ENCODE measurements at regions not wholly inside any gene's neighbourhood (a gene's known extent, or its start where the extent isn't known, plus 50 kb on each side); places are given as distances from the start of the nearest gene placed in this dataset.

- Histone ChIP-seq H3K27me3 (ENCODE audit: insufficient read depth) (no peaks in the 10 kb centered on the region), H3K36me3 (ENCODE audit: insufficient read depth) (peaks cover 56% of the 10 kb centered on the region), H3K9me2 (ENCODE audit: insufficient read depth) (no peaks in the 10 kb centered on the region; the same call in 1 of the 2 replicates), H3K4me3 (no peak overlapping the region), H4K20me1 (replicated peaks; ENCODE audit: insufficient read depth) (0 out of 2 replicates have a peak, but pooled peaks cover 8% of the 10 kb centered on the region), H2AFZ (no peak overlapping the region), H3K4me1 (ENCODE audit: insufficient read depth) (no peaks in the 10 kb centered on the region), H3K4me2 (no peak overlapping the region), H3K27ac (ENCODE audit: low read depth) (no peak overlapping the region), H3K79me2 (replicated peaks; ENCODE audit: insufficient read depth) (peaks cover 23% of the 10 kb centered on the region), H3F3A (replicated peaks; ENCODE audit: low read depth) (no peaks in the 10 kb centered on the region)
- peaks cover 4% of the 10 kb centered on the region; the same call in 2 of the 3 replicates for H3K9me3 Mint-ChIP-seq
- H3K27me3 Mint-ChIP-seq (ENCODE audit: insufficient read depth, low read depth, poor library complexity): peaks cover 2% of the 10 kb centered on the region
- no peak overlapping the region for H3K4me3 Mint-ChIP-seq
- DNase-seq (ENCODE audit: low spot score) (no peak), ATAC-seq (no peak; the same call in 2 of the 3 replicates)
- peaks cover 19% of the 10 kb centered on the region; the same call in 2 of the 3 replicates for H3K36me3 Mint-ChIP-seq (ENCODE audit: low read depth)
- TF ChIP-seq POLR2AphosphoS5 (IDR thresholded peaks at IDR 0.05; ENCODE audit: low read depth) (no peak), NANOG (IDR thresholded peaks at IDR 0.05; ENCODE audit: borderline replicate concordance) (no peak), ZNF331 (CRISPR knock-in tag; IDR thresholded peaks at IDR 0.05; ENCODE audit: low read depth) (no peak), CTCF (conservative IDR thresholded peaks at IDR 0.05; ENCODE audit: low read depth in 2 of 2) (no peak), EZH2 (IDR thresholded peaks at IDR 0.05; ENCODE audit: low read depth, unreplicated experiment) (no peak), EZH2phosphoT487 (IDR thresholded peaks at IDR 0.05; ENCODE audit: unreplicated experiment) (no peak), STAT1 (IDR thresholded peaks at IDR 0.05; ENCODE audit: unreplicated experiment) (no peak), JUNB (IDR thresholded peaks at IDR 0.05; ENCODE audit: unreplicated experiment) (no peak), CREB1 (CRISPR knock-in tag; IDR thresholded peaks at IDR 0.05; ENCODE audit: low read depth) (no peak), ZNF114 (CRISPR knock-in tag; IDR thresholded peaks at IDR 0.05) (no peak)
- TF ChIP-seq, protein P1, sequence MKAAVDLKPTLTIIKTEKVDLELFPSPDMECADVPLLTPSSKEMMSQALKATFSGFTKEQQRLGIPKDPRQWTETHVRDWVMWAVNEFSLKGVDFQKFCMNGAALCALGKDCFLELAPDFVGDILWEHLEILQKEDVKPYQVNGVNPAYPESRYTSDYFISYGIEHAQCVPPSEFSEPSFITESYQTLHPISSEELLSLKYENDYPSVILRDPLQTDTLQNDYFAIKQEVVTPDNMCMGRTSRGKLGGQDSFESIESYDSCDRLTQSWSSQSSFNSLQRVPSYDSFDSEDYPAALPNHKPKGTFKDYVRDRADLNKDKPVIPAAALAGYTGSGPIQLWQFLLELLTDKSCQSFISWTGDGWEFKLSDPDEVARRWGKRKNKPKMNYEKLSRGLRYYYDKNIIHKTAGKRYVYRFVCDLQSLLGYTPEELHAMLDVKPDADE (IDR thresholded peaks at IDR 0.05): no peak
- TF ChIP-seq, protein P2, sequence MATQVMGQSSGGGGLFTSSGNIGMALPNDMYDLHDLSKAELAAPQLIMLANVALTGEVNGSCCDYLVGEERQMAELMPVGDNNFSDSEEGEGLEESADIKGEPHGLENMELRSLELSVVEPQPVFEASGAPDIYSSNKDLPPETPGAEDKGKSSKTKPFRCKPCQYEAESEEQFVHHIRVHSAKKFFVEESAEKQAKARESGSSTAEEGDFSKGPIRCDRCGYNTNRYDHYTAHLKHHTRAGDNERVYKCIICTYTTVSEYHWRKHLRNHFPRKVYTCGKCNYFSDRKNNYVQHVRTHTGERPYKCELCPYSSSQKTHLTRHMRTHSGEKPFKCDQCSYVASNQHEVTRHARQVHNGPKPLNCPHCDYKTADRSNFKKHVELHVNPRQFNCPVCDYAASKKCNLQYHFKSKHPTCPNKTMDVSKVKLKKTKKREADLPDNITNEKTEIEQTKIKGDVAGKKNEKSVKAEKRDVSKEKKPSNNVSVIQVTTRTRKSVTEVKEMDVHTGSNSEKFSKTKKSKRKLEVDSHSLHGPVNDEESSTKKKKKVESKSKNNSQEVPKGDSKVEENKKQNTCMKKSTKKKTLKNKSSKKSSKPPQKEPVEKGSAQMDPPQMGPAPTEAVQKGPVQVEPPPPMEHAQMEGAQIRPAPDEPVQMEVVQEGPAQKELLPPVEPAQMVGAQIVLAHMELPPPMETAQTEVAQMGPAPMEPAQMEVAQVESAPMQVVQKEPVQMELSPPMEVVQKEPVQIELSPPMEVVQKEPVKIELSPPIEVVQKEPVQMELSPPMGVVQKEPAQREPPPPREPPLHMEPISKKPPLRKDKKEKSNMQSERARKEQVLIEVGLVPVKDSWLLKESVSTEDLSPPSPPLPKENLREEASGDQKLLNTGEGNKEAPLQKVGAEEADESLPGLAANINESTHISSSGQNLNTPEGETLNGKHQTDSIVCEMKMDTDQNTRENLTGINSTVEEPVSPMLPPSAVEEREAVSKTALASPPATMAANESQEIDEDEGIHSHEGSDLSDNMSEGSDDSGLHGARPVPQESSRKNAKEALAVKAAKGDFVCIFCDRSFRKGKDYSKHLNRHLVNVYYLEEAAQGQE (IDR thresholded peaks at IDR 0.05; ENCODE audit: unreplicated experiment): no peak
- TF ChIP-seq, protein P3, sequence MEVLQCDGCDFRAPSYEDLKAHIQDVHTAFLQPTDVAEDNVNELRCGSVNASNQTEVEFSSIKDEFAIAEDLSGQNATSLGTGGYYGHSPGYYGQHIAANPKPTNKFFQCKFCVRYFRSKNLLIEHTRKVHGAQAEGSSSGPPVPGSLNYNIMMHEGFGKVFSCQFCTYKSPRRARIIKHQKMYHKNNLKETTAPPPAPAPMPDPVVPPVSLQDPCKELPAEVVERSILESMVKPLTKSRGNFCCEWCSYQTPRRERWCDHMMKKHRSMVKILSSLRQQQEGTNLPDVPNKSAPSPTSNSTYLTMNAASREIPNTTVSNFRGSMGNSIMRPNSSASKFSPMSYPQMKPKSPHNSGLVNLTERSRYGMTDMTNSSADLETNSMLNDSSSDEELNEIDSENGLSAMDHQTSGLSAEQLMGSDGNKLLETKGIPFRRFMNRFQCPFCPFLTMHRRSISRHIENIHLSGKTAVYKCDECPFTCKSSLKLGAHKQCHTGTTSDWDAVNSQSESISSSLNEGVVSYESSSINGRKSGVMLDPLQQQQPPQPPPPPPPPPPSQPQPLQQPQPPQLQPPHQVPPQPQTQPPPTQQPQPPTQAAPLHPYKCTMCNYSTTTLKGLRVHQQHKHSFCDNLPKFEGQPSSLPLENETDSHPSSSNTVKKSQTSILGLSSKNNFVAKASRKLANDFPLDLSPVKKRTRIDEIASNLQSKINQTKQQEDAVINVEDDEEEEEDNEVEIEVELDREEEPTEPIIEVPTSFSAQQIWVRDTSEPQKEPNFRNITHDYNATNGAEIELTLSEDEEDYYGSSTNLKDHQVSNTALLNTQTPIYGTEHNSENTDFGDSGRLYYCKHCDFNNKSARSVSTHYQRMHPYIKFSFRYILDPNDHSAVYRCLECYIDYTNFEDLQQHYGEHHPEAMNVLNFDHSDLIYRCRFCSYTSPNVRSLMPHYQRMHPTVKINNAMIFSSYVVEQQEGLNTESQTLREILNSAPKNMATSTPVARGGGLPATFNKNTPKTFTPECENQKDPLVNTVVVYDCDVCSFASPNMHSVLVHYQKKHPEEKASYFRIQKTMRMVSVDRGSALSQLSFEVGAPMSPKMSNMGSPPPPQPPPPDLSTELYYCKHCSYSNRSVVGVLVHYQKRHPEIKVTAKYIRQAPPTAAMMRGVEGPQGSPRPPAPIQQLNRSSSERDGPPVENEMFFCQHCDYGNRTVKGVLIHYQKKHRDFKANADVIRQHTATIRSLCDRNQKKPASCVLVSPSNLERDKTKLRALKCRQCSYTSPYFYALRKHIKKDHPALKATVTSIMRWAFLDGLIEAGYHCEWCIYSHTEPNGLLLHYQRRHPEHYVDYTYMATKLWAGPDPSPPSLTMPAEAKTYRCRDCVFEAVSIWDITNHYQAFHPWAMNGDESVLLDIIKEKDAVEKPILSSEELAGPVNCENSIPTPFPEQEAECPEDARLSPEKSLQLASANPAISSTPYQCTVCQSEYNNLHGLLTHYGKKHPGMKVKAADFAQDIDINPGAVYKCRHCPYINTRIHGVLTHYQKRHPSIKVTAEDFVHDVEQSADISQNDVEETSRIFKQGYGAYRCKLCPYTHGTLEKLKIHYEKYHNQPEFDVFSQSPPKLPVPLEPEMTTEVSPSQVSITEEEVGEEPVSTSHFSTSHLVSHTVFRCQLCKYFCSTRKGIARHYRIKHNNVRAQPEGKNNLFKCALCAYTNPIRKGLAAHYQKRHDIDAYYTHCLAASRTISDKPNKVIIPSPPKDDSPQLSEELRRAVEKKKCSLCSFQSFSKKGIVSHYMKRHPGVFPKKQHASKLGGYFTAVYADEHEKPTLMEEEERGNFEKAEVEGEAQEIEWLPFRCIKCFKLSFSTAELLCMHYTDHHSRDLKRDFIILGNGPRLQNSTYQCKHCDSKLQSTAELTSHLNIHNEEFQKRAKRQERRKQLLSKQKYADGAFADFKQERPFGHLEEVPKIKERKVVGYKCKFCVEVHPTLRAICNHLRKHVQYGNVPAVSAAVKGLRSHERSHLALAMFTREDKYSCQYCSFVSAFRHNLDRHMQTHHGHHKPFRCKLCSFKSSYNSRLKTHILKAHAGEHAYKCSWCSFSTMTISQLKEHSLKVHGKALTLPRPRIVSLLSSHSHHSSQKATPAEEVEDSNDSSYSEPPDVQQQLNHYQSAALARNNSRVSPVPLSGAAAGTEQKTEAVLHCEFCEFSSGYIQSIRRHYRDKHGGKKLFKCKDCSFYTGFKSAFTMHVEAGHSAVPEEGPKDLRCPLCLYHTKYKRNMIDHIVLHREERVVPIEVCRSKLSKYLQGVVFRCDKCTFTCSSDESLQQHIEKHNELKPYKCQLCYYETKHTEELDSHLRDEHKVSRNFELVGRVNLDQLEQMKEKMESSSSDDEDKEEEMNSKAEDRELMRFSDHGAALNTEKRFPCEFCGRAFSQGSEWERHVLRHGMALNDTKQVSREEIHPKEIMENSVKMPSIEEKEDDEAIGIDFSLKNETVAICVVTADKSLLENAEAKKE (CRISPR knock-in tag; IDR thresholded peaks at IDR 0.05): no peak
- H3K27ac Mint-ChIP-seq: no peak overlapping the region
- H3K4me1 Mint-ChIP-seq: no peaks in the 10 kb centered on the region
Measured at GRCh38 chr5:18653216-18653752, 1019.0 kb downstream of the TAF11L14 start.
